B cell (primary cell): ENCODE measurements at regions not wholly inside any gene's neighbourhood (a gene's known extent, or its start where the extent isn't known, plus 50 kb on each side); places are given as distances from the start of the nearest gene placed in this dataset.

Source experiments
- ATAC-seq: fragments of 200-7000 bp; cut with Tn5 transposase; one replicate; pipeline ENCODE4 v1.10.0; 2021; ENCODE audit warnings: low read depth, mild to moderate bottlenecking, moderate number of reproducible peaks, moderate library complexity
- CTCF ChIA-PET: fragments of 350-600 bp; sonication (Branson Sonifier 250); formaldehyde crosslinking; loops from one replicate; lab custom pipeline; 2021; ENCODE audit warnings: antibody characterized with exemption, inconsistent platforms; lab: Charles Lee
- POLR2A ChIA-PET: fragments of 350-600 bp; sonication (Branson Sonifier 250); formaldehyde crosslinking; loops from one replicate; lab custom pipeline; 2021; ENCODE audit warnings: antibody characterized with exemption; lab: Charles Lee
- DNase-seq: peaks from one replicate; pipeline ENCODE4 v3.0.0; 2013
- H2AFZ ChIP-seq: 2 replicates; pipeline ENCODE4 v1.6.1; 2012; ENCODE audit warnings: mild to moderate bottlenecking, low read depth, low read length; ENCODE audit not compliant: insufficient read depth, poor library complexity, severe bottlenecking
- H3K27ac ChIP-seq, 2 donors: 1 replicate in 1 of 2; 2 replicates in 1 of 2; pipeline ENCODE4 v1.5.1; 2012 to 2013; ENCODE audit warnings: low read length in 2 of 2, mild to moderate bottlenecking in 2 of 2, moderate library complexity in 1 of 2
- H3K27me3 ChIP-seq, 4 experiments: fragments of 200-600 bp in 1 of 4; sonication (generic) in 1 of 4; replicated peaks in 1 of 4; 1 replicate in 2 of 4; 2 replicates in 2 of 4; pipeline versions ENCODE4 v1.6.1 to v1.7.0; 2013 to 2016; ENCODE audit warnings: low read length in 3 of 4, mild to moderate bottlenecking in 2 of 4, mixed read lengths in 1 of 4, moderate library complexity in 1 of 4; ENCODE audit not compliant: insufficient read depth in 4 of 4, control insufficient read depth in 3 of 4; ENCODE audit errors: control extremely low read depth in 1 of 4
- H3K36me3 ChIP-seq, 2 experiments: replicated peaks in 1 of 2; 1 replicate in 1 of 2; 2 replicates in 1 of 2; pipeline versions ENCODE4 v1.6.1 to v1.7.1; 2013; ENCODE audit warnings: low read length in 1 of 2; ENCODE audit not compliant: insufficient read depth in 2 of 2, control insufficient read depth in 1 of 2; ENCODE audit errors: control extremely low read depth in 1 of 2, extremely low read depth in 1 of 2
- H3K4me1 ChIP-seq, 2 donors: fragments of 200-600 bp in 1 of 2; sonication (generic) in 1 of 2; 1 replicate in 1 of 2; 2 replicates in 1 of 2; pipeline versions ENCODE4 v1.5.1 to v1.6.1; 2013 to 2017; ENCODE audit warnings: low read length in 2 of 2; ENCODE audit not compliant: control insufficient read depth in 2 of 2, insufficient read depth in 2 of 2
- H3K4me2 ChIP-seq: replicated peaks from 2 replicates; pipeline ENCODE3; 2012; ENCODE audit warnings: mild to moderate bottlenecking, low read depth, low read length; ENCODE audit not compliant: poor library complexity, severe bottlenecking
- H3K4me3 ChIP-seq, 5 experiments: fragments of 200-600 bp in 1 of 5; sonication (generic) in 1 of 5; 1 replicate in 3 of 5; 2 replicates in 2 of 5; pipeline versions ENCODE4 v1.5.1 to v1.7.0; 2011 to 2016; ENCODE audit warnings: low read length in 4 of 5, mild to moderate bottlenecking in 4 of 5, low read depth in 2 of 5, control low read depth in 1 of 5, moderate library complexity in 1 of 5; ENCODE audit not compliant: insufficient read depth in 1 of 5; ENCODE audit errors: control extremely low read depth in 1 of 5, extremely low read depth in 1 of 5
- H3K79me2 ChIP-seq: fragments of 200-600 bp; sonication (generic); one replicate; pipeline ENCODE4 v1.6.0; 2016; ENCODE audit warnings: low read length; ENCODE audit not compliant: control insufficient read depth, insufficient read depth
- H3K9ac ChIP-seq: fragments of 200-600 bp; sonication (generic); 2 replicates; pipeline ENCODE4 v1.6.1; 2017; ENCODE audit warnings: mild to moderate bottlenecking, low read length, moderate library complexity
- H3K9me3 ChIP-seq, 3 donors: one replicate each; pipeline versions ENCODE4 v1.6.1 to v1.7.1; 2013; ENCODE audit warnings: low read length in 2 of 3; ENCODE audit not compliant: control insufficient read depth in 2 of 3, insufficient read depth in 1 of 3; ENCODE audit errors: control extremely low read depth in 1 of 3
- H4K20me1 ChIP-seq: 2 replicates; pipeline ENCODE4 v1.6.0; 2012; ENCODE audit warnings: mild to moderate bottlenecking, low read length; ENCODE audit not compliant: insufficient read depth, control insufficient read depth, poor library complexity, severe bottlenecking
- H3K27ac Mint-ChIP-seq: one replicate; pipeline ENCODE4 v1.8.0; 2021; ENCODE audit warnings: mixed read lengths
- H3K27me3 Mint-ChIP-seq: one replicate; pipeline ENCODE4 v1.8.0; 2021; ENCODE audit warnings: mixed read lengths
- H3K4me1 Mint-ChIP-seq: one replicate; pipeline ENCODE4 v1.8.0; 2021; ENCODE audit warnings: mixed read lengths
- H3K4me3 Mint-ChIP-seq: one replicate; pipeline ENCODE4 v1.8.0; 2021; ENCODE audit warnings: mixed read lengths
- H3K9me3 Mint-ChIP-seq: one replicate; pipeline ENCODE4 v1.8.0; 2022; ENCODE audit warnings: mixed read lengths; ENCODE audit not compliant: insufficient read depth
- CTCF ChIP-seq: fragments of 200-600 bp; IDR thresholded peaks from one replicate; pipeline ENCODE4 v1.8.0; 2022; ENCODE audit warnings: antibody characterized with exemption, mild to moderate bottlenecking
- EZH2 ChIP-seq: IDR thresholded peaks from 2 replicates; pipeline ENCODE4 v1.6.1; 2012; ENCODE audit warnings: borderline replicate concordance, low read depth, mild to moderate bottlenecking, moderate library complexity, low read length; ENCODE audit not compliant: insufficient read depth, poor library complexity, severe bottlenecking
- WGBS: methylation state at CpG from one replicate; pipeline ENCODE4 v1.1.5; 2013; ENCODE audit warnings: missing lambda C conversion rate; ENCODE audit not compliant: insufficient coverage; 5-methylcytosine and 5-hydroxymethylcytosine counted together
- intact Hi-C: fragments of 100-400 bp; cut with micrococcal nuclease; formaldehyde crosslinking; loops from one replicate; pipeline ENCODE4 v1.10.0; 2022

GRCh38 chr2:237213315-237214022, 127.8 kb downstream of the COPS8 start:
- Mint-ChIP-seq H3K27ac (no peak overlapping the region), H3K4me1 (no peaks in the 10 kb centered on the region), H3K9me3 (no peaks in the 10 kb centered on the region), H3K27me3 (peaks cover 1% of the 10 kb centered on the region), H3K4me3 (no peak overlapping the region)
- H3K4me2 ChIP-seq: no peak overlapping the region
- ATAC-seq (no peak), DNase-seq (no peak)
- H4K20me1 ChIP-seq: no peaks in the 10 kb centered on the region
- no peaks in the 10 kb centered on the region for H3K4me1 ChIP-seq
- no peaks in the 10 kb centered on the region for H3K36me3 ChIP-seq
- ChIA-PET POLR2A (no interaction called here), CTCF (no interaction called here)
- H2AFZ ChIP-seq: no peak overlapping the region
- H3K79me2 ChIP-seq: no peaks in the 10 kb centered on the region
- no peak for TF ChIP-seq CTCF
- no peak for TF ChIP-seq EZH2
- peaks cover 0 to 3% (median 0%) of the 10 kb centered on the region in 3 donors for H3K9me3 ChIP-seq
- WGBS: 97% methylated on average over 6 of the region's 10 CpGs
- no peak overlapping the region for H3K4me3 ChIP-seq
- no peak overlapping the region for H3K27ac ChIP-seq
- intact Hi-C loops: no loop called here
- H3K9ac ChIP-seq: no peak overlapping the region
- no peaks in the 10 kb centered on the region for H3K27me3 ChIP-seq

DNA sequence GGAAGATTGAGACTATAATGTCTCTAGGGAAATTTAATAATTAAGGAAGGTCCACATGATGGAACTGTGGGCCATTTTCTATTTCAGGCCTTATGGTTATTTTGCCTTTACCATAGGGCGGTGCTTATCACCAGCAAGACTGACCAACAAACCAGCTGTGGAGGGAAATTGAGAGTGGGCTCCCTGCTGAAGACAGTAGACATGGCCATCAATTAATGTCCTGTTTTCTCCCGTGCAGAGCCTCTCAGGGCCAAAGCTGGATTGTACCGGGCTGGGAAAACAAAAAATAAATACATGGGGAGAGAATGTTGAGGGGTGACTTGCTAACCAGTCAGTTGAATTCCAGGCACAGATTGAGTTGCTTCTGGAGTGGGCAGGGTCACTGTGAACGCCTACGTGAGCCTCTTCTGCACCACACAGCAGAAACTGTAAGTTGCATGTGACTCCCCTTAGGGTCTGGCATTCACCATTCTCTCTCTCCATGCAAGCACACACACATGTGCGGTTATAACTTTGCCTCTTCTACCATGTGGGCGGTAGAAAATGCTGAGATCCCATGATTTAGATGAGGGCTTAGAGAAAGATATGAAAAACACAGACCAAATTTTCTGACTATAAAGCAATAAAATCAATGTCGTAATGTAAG, 128.5 kb downstream of the COPS8 start:
- no peak overlapping the region for H2AFZ ChIP-seq
- 86% methylated on average over 1 of the region's 8 CpGs for WGBS
- no peak overlapping the region for H3K27ac ChIP-seq
- no peak overlapping the region for H3K4me3 ChIP-seq
- no peaks in the 10 kb centered on the region for H4K20me1 ChIP-seq
- Mint-ChIP-seq H3K9me3 (no peaks in the 10 kb centered on the region), H3K4me1 (no peaks in the 10 kb centered on the region), H3K27ac (no peak overlapping the region), H3K27me3 (no peaks in the 10 kb centered on the region), H3K4me3 (no peak overlapping the region)
- intact Hi-C loops: no loop called here
- no peak overlapping the region for H3K4me2 ChIP-seq
- H3K79me2 ChIP-seq: no peaks in the 10 kb centered on the region
- CTCF ChIA-PET: no interaction called here
- no peaks in the 10 kb centered on the region for H3K27me3 ChIP-seq
- ATAC-seq (no peak), DNase-seq (no peak)
- TF ChIP-seq EZH2: no peak
- no peak for TF ChIP-seq CTCF
- no peaks in the 10 kb centered on the region for H3K4me1 ChIP-seq
- no peaks in the 10 kb centered on the region for H3K36me3 ChIP-seq
- POLR2A ChIA-PET: no interaction called here
- H3K9ac ChIP-seq: no peak overlapping the region
- peaks cover 0 to 3% (median 0%) of the 10 kb centered on the region in 3 donors for H3K9me3 ChIP-seq
